22Rv1 (cell line): ENCODE measurements at regions not wholly inside any gene's neighbourhood (a gene's known extent, or its start where the extent isn't known, plus 50 kb on each side); places are given as distances from the start of the nearest gene placed in this dataset.

Experiments
- ZFX ChIP-seq: fragments of 450-650 bp; IDR thresholded peaks from 2 replicates; pipeline ENCODE4 v1.6.1; 2017; ENCODE audit warnings: antibody characterized with exemption, borderline replicate concordance
- TF ChIP-seq, protein P1 (sequence below): fragments of 450-650 bp; IDR thresholded peaks from 2 replicates; pipeline ENCODE4 v1.5.1; 2017; ENCODE audit warnings: mild to moderate bottlenecking

DNA sequence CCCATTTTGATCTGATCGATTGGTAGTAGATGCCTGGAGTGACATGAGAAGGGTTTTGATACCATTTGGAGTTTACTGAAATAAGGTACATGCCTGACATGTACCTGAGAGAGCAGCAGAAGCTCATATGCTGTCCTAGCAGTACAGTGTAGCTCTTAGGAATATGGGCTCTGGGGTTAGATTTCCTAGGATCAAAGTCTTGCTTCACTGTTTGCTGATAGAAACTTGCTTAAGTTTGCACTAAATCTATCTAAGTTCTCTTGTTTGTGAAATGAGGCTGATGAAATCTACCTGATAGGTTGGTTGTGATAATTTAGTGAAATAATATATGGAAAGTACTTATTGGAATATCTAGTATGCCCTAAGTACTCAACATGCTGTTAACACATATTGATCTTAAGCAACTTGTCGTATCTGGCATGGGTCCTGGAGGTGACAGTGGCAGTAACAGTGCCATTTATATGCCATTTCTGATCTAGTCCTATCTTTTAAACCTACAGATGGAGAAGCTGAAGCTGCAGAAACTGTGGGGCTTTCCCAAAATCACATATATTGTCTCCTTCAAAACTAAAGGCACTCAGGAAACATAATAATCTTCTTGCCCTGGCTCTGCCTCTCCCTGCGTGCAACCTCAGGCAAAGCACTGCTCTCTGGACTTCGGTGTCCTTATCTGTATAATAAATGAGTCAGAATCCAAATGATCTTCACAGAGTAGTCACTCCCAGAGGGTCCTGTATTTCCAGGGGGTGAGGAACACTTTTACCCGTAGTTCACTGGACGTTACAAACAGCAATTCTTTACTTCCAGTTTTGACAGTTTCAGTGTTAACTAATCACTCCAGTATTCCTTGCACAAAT, 223.6 kb upstream of the SETMAR start:
- no peak for TF ChIP-seq ZFX
- TF ChIP-seq, protein P1, sequence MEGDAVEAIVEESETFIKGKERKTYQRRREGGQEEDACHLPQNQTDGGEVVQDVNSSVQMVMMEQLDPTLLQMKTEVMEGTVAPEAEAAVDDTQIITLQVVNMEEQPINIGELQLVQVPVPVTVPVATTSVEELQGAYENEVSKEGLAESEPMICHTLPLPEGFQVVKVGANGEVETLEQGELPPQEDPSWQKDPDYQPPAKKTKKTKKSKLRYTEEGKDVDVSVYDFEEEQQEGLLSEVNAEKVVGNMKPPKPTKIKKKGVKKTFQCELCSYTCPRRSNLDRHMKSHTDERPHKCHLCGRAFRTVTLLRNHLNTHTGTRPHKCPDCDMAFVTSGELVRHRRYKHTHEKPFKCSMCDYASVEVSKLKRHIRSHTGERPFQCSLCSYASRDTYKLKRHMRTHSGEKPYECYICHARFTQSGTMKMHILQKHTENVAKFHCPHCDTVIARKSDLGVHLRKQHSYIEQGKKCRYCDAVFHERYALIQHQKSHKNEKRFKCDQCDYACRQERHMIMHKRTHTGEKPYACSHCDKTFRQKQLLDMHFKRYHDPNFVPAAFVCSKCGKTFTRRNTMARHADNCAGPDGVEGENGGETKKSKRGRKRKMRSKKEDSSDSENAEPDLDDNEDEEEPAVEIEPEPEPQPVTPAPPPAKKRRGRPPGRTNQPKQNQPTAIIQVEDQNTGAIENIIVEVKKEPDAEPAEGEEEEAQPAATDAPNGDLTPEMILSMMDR, result no peak
